ENCODE measurements at regions not wholly inside any gene's neighbourhood (a gene's known extent, or its start where the extent isn't known, plus 50 kb on each side); places are given as distances from the start of the nearest gene placed in this dataset.

DNA sequence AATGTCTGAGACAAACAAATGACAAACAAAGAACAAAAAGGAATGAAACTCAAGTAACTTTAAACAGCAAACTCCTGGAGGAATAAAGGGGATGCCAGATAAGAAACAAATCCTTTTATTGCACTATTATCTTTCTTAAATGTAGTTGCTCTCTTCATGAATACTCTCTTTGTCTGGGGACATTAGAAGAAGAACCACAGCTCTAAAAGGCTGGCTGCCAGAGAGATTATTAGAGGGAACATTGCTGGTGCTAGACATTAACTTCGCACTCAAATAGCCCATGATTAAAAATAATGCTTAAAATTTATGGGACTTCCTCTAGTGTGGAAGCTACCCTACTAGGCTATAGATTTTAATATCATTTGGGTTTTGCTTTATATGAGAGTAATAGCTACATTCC, 1330.4 kb downstream of the XPNPEP1 start:
- H3K4me1 ChIP-seq (replicated peaks in 1 of 2): peaks cover 21 to 38% of the 10 kb centered on the region in 2 donors
- H3K27ac ChIP-seq: no peak overlapping the region
- in situ Hi-C loops (cut with MboI; ENCODE audit: low pct_unique_long_range_greater_than_20kb in 2 of 9, low sequenced_read_pairs in 9 of 9, unreplicated experiment in 9 of 9): no loop called here
- WGBS, 10 experiments: 20 to 100% (median 67%) methylated on average over 1 of the region's 1 CpG; no CpG with 5 or more reads in 3 of the 10 experiments
- no peak overlapping the region for H3K4me3 ChIP-seq
- ATAC-seq (replicated peaks in 6 of 8): no peak

DNA sequence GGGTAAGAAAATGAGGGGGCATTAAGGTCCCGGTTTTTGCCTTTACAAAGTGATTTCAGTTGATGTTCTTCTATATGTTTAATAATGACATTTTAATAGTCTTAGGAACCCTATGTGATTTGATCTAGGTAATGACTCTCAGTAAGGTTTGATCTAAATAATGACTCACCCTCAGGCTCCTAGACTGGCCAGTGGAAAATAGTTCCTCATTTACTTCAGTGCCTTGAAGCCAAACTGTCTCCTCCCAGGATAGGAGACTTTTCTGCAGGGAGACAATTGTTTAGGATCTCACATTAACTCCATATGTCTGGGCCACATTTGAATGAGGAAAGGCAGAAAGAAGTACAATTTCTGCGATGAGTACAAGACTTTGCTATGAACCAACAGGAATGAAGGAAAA, 1331.9 kb downstream of the XPNPEP1 start:
- in situ Hi-C loops (cut with MboI; ENCODE audit: low pct_unique_long_range_greater_than_20kb in 2 of 9, low sequenced_read_pairs in 9 of 9, unreplicated experiment in 9 of 9): no loop called here
- H3K27ac ChIP-seq: no peak overlapping the region
- ATAC-seq (replicated peaks in 6 of 8): peak in 1 of 8 experiments; percentile 48
- peaks cover 21 to 38% of the 10 kb centered on the region in 2 donors for H3K4me1 ChIP-seq (replicated peaks in 1 of 2)
- no peak overlapping the region for H3K4me3 ChIP-seq
- 40 to 100% (median 91%) methylated on average over 1 to 2 of the region's 2 CpGs; no CpG with 5 or more reads in 1 of the 10 experiments for WGBS, 10 experiments

DNA sequence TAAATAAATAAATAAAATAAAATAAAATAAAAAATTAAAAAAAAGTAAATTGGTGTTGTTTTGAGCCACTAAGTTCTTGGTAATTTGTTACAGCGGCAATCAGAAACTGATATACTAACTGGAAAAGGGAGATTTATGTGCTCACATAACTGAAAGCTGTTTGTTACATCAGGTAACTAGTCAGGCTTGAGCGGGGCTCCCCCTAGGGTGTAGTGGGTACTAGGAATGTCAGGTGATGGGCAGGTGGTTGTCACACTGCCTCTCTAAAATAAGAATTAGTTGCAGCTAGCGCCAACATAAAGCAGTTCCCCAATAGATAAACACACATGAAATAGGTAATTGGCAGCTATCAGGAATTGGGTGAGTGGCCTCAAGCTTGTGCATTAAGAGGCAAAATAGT, 1336.9 kb downstream of the XPNPEP1 start:
- Histone ChIP-seq H3K4me3 (no peak overlapping the region), H3K4me1 (replicated peaks in 1 of 2) (no peaks in the 10 kb centered on the region), H3K27ac (no peak overlapping the region)
- no peak for ATAC-seq (replicated peaks in 6 of 8)
- in situ Hi-C loops (cut with MboI; ENCODE audit: low pct_unique_long_range_greater_than_20kb in 2 of 9, low sequenced_read_pairs in 9 of 9, unreplicated experiment in 9 of 9): no loop called here
- 0 to 100% (median 98%) methylated on average over 1 to 3 of the region's 3 CpGs for WGBS, 10 experiments

DNA sequence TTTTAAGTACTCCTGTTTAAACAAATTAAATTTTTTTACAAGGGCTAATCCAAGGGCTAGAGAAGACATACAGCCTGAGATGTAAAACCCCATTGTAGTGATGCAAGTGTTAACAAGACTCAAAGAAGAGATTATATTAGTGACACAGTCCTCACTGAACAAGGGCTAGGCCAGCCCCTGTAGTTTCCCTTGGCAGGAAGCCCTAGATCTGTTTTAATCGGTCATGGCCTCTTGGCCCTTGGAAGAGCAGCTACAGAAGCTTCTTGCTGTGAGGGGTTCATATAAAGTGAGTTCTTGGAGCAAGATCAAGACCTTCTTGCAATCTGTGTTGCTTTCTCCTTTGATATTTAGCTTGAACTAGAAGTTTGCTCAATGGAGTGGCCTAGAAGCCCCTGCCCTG, 1339.4 kb downstream of the XPNPEP1 start:
- Histone ChIP-seq H3K27ac (no peak overlapping the region), H3K4me1 (replicated peaks in 1 of 2) (no peaks in the 10 kb centered on the region), H3K4me3 (no peak overlapping the region)
- in situ Hi-C loops (cut with MboI; ENCODE audit: low pct_unique_long_range_greater_than_20kb in 2 of 9, low sequenced_read_pairs in 9 of 9, unreplicated experiment in 9 of 9): no loop called here
- ATAC-seq (replicated peaks in 6 of 8): no peak
- 0 to 100% (median 83%) methylated on average over 1 of the region's 1 CpG; no CpG with 5 or more reads in 3 of the 10 experiments for WGBS, 10 experiments

DNA sequence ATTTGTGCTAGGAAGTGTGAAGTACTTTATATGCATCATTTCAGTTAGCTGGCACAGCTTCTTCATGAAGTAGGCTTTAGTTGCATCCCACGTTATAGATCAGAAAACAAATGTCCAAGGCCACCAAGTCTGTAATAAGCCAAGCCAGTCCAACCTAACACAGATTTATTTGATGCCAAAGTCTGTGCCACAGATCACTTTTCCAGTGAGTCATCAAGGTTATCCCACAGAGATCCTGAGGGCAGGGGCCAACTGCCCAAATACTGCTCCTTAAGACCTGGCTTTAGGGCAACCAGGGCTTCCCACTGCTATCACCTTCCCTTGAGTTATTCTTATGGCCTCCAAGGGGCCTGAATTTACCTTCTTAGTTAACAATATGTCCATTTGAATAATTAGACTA, 1340.4 kb downstream of the XPNPEP1 start:
- ATAC-seq (replicated peaks in 6 of 8): no peak
- in situ Hi-C loops (cut with MboI; ENCODE audit: low pct_unique_long_range_greater_than_20kb in 2 of 9, low sequenced_read_pairs in 9 of 9, unreplicated experiment in 9 of 9): no loop called here
- 0 to 100% (median 48%) methylated on average over 1 of the region's 1 CpG; no CpG with 5 or more reads in 6 of the 10 experiments for WGBS, 10 experiments
- H3K4me3 ChIP-seq: no peak overlapping the region
- no peak overlapping the region for H3K27ac ChIP-seq
- H3K4me1 ChIP-seq (replicated peaks in 1 of 2): no peaks in the 10 kb centered on the region

DNA sequence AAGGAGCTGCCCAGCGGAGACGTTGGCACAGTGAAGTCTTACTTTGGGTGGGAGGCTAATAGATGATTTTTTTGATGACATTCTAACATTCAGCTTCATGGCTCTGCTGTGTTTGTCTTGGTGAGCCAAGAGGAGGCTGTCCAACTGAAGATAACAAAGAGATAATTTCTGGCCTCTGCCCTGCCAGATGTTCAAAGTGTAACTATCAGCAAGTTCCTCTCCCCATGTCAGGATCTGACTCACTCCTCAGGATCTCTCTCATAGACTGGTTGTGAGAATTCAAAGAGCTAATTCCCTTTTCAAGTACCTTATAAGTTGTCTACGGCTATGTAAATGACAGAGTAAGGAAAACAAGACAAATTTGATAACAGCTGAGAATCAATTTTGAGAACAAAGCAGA, 1340.9 kb downstream of the XPNPEP1 start:
- WGBS, 10 experiments: 14 to 94% (median 73%) methylated on average over 1 to 3 of the region's 3 CpGs; no CpG with 5 or more reads in 2 of the 10 experiments
- H3K27ac ChIP-seq: no peak overlapping the region
- no peak for ATAC-seq (replicated peaks in 6 of 8)
- H3K4me1 ChIP-seq (replicated peaks in 1 of 2): no peaks in the 10 kb centered on the region
- in situ Hi-C loops (cut with MboI; ENCODE audit: low pct_unique_long_range_greater_than_20kb in 2 of 9, low sequenced_read_pairs in 9 of 9, unreplicated experiment in 9 of 9): no loop called here
- H3K4me3 ChIP-seq: no peak overlapping the region

DNA sequence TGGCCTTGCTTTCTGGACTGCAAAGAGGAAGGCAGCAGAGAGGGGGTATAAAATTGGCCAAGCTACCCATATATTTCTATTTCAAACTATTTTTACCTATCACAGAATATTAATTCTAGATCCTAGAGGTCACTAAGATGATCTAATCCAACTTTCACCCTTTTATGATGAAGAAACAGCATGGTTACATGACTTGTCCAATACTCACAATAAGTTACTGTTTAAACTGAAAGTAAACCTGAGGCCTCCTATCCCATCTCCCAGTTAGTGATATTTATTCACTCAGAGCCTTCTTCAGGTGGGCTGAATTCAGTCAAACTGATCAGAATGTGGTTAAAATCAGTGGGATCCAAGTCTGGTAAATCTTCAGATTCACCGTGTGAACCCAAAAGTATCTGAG, 1345.1 kb downstream of the XPNPEP1 start:
- ATAC-seq (replicated peaks in 6 of 8): no peak
- no peaks in the 10 kb centered on the region for H3K4me1 ChIP-seq (replicated peaks in 1 of 2)
- 45 to 100% (median 71%) methylated on average over 1 of the region's 1 CpG; no CpG with 5 or more reads in 7 of the 10 experiments for WGBS, 10 experiments
- H3K27ac ChIP-seq: no peak overlapping the region
- in situ Hi-C loops (cut with MboI; ENCODE audit: low pct_unique_long_range_greater_than_20kb in 2 of 9, low sequenced_read_pairs in 9 of 9, unreplicated experiment in 9 of 9): no loop called here
- no peak overlapping the region for H3K4me3 ChIP-seq

DNA sequence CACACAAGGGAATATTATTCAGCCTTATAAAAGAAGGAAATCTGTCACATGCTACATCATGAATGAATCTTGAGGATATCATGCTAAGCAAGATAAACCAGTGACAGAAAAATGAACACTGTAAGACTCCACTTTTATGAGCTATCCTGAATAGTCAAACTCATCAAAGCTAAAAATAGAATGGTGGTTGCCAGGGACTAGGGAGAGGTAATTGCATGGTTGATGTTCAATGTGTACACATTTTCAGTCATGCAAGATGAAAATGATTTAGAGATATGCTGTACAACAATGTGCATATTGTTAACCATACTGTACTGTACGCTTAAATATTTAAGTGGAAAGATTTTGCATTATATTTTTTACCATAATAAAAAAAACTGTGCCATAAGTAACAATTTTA, 1349.1 kb downstream of the XPNPEP1 start:
- Histone ChIP-seq H3K4me3 (no peak overlapping the region), H3K27ac (no peak overlapping the region), H3K4me1 (replicated peaks in 1 of 2) (no peaks in the 10 kb centered on the region)
- peak in 2 of 8 experiments; percentile 19 to 37 for ATAC-seq (replicated peaks in 6 of 8)
- 9 to 100% (median 67%) methylated on average over 1 of the region's 1 CpG; no CpG with 5 or more reads in 1 of the 10 experiments for WGBS, 10 experiments
- in situ Hi-C loops (cut with MboI; ENCODE audit: low pct_unique_long_range_greater_than_20kb in 2 of 9, low sequenced_read_pairs in 9 of 9, unreplicated experiment in 9 of 9): no loop called here

DNA sequence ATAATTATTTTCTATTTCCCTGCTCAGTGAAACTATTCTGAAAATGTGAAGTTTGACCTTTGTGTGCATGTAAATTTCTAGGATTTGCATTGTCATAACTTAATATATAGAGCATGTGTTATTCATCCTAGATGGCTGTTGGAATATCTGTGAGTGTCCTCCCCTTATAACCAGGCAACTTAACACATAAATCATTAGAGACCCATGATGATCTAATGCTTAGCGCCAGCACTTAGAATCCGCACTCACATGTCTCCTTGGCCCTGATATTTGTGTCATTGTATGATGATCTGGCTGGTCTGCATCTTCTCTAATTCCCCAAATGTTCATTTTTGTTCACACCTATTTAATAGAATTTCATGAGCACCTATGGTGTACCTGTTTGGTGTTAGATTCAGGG, 1354.5 kb downstream of the XPNPEP1 start:
- Histone ChIP-seq H3K27ac (no peak overlapping the region), H3K4me3 (no peak overlapping the region), H3K4me1 (replicated peaks in 1 of 2) (no peaks in the 10 kb centered on the region)
- in situ Hi-C loops (cut with MboI; ENCODE audit: low pct_unique_long_range_greater_than_20kb in 2 of 9, low sequenced_read_pairs in 9 of 9, unreplicated experiment in 9 of 9): no loop called here
- WGBS, 10 experiments: 0 to 100% (median 88%) methylated on average over 1 to 2 of the region's 2 CpGs; no CpG with 5 or more reads in 4 of the 10 experiments
- peak in 5 of 8 experiments; percentile 46 to 74 (median 70) for ATAC-seq (replicated peaks in 6 of 8)

DNA sequence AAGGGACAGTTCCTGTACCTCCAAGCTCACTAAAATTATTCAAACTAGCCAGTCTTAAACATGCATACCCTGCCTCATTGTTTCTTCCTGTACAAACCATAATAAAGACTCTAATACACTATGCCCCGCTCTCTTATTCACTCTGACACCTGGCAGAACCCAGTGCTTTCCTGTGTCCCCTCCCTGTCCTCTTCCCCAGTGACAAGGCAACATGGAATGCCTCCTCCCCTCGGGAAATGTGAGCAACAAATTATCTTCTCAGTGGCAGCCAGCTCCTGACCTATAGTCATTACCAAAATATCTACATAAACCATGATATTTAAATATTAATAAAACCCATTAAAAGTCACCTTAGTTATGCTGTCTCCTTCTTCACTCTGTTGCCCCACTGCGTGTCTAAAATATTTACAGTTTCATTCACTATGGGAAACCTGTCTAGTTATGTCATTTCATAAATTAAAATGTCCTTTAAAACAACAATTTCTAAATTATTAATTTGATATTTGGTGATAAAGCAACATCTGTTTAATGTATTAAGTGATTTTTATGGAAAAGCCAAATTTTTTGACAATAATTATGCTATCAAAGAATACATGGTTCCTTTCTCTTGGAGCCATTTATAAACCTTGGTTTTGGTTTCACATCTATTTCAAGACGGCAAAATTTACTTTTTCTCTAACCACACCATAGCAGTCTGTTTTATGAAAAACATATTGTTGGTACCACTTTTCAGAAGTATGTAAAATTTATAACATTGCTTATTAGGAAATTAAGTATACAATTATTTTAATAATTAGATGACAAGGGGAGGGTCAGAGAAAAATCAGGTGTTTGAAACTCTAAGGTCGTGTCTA, 1355.2 kb downstream of the XPNPEP1 start:
- in situ Hi-C loops (cut with MboI; ENCODE audit: low pct_unique_long_range_greater_than_20kb in 2 of 9, low sequenced_read_pairs in 9 of 9, unreplicated experiment in 9 of 9): no loop called here
- Histone ChIP-seq H3K27ac (no peak overlapping the region), H3K4me1 (replicated peaks in 1 of 2) (no peaks in the 10 kb centered on the region), H3K4me3 (no peak overlapping the region)
- WGBS, 10 experiments: 0 to 93% (median 74%) methylated on average over 2 to 5 of the region's 5 CpGs
- ATAC-seq (replicated peaks in 6 of 8): no peak

DNA sequence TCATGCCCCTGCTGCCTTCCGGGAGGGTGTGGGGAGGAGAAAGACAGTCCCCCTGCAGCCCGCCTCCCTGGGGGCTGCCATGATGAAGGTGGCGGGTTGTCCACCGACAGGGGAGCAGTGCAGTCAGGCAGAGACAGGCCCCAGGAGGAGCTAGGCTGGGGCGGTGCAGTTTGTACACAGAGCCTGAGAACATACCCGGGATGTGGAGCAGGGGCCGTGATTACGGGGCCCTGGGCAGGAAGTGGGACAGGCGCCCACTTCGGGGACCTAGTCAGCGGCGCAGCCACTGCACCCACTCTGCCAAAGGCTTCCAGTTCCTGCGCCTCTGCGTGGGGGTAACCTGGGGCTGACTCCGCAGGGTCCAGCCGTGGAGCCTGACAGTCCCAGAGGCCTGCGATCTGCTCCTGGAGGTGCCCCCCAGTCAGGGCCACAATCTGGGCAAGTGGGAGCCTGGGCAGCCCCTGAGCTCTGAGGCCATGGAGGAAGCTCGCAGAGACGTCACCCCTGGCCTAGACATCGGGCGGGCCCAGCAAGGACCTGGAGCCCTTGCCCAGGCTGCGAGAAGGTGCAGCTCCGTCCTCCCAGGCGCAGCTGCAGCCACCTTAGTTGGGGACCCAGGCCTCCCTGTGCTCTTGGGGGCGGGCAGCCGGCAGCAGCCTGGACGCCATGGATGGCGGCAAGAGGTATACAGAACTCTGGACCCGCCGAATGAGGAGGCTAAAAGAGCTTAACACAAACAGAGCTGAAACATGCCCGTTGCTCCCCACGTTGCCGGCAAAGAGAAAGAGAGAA, 1356.8 kb downstream of the XPNPEP1 start:
- H3K27ac ChIP-seq: no peak overlapping the region
- no peak for ATAC-seq (replicated peaks in 6 of 8)
- H3K4me3 ChIP-seq: no peak overlapping the region
- in situ Hi-C loops (cut with MboI; ENCODE audit: low pct_unique_long_range_greater_than_20kb in 2 of 9, low sequenced_read_pairs in 9 of 9, unreplicated experiment in 9 of 9): no loop called here
- no peaks in the 10 kb centered on the region for H3K4me1 ChIP-seq (replicated peaks in 1 of 2)
- WGBS, 10 experiments: 76 to 100% (median 91%) methylated on average over 1 to 5 of the region's 33 CpGs; no CpG with 5 or more reads in 3 of the 10 experiments

DNA sequence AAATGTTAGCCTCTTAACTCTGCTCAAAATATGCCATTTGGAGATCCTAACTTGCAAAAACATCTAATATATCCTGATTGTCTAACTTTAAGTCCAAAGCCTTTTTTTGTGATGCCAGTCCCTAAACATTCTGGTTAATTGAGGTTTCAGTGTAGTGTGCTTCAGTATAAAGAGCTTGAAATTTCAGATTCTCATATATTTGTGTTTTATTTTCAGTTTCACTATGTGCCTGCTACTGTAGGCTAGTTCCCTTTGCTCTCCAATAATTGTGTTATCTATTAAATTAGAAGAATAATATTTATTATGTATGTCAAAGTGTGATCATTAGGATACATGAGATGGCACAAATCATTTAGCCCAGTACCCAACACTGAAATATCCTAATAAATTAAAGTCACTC, 1361.2 kb downstream of the XPNPEP1 start:
- in situ Hi-C loops (cut with MboI; ENCODE audit: low pct_unique_long_range_greater_than_20kb in 2 of 9, low sequenced_read_pairs in 9 of 9, unreplicated experiment in 9 of 9): no loop called here
- ATAC-seq (replicated peaks in 6 of 8): no peak
- H3K4me1 ChIP-seq (replicated peaks in 1 of 2): no peaks in the 10 kb centered on the region
- no peak overlapping the region for H3K27ac ChIP-seq
- no peak overlapping the region for H3K4me3 ChIP-seq

DNA sequence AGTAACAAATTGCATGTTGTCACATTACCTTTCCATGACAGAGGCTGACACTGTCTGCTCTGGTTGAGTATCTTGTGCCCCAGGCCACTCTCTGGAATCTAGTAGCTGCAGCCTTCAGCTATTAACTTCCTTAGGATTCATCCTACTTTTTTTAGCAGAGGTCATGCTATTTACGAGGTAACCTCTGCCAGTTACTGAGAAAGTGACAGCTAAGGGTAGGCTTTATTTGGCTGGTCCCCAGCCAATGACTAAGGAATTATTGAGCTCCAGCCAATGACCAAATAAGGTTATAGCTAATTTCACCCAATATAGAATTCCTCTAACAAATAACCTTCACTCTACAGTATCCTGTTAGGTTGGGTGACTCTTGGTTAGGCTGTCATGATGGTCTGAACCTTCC, 1361.7 kb downstream of the XPNPEP1 start:
- in situ Hi-C loops (cut with MboI; ENCODE audit: low pct_unique_long_range_greater_than_20kb in 2 of 9, low sequenced_read_pairs in 9 of 9, unreplicated experiment in 9 of 9): no loop called here
- Histone ChIP-seq H3K4me1 (replicated peaks in 1 of 2) (no peaks in the 10 kb centered on the region), H3K27ac (no peak overlapping the region), H3K4me3 (no peak overlapping the region)
- WGBS, 10 experiments: 0 to 83% (median 0%) methylated on average over 1 of the region's 1 CpG; no CpG with 5 or more reads in 5 of the 10 experiments
- ATAC-seq (replicated peaks in 6 of 8): no peak
